Stomach (tissue), 8 donors: ENCODE measurements at regions not wholly inside any gene's neighbourhood (a gene's known extent, or its start where the extent isn't known, plus 50 kb on each side); places are given as distances from the start of the nearest gene placed in this dataset.

Source experiments
- DNase-seq, 2 donors: peaks; one replicate each; pipeline versions ENCODE4 v3.0.0 to v3.0.0-alpha.2; 2013 to 2019
- H3K27ac ChIP-seq, 5 donors: fragments of 200-600 bp in 4 of 5; sonication (generic) in 4 of 5; one replicate each; pipeline ENCODE4 v1.5.1; 2013 to 2019; ENCODE audit warnings: mild to moderate bottlenecking in 1 of 5, moderate library complexity in 1 of 5
- H3K27me3 ChIP-seq, 3 donors: fragments of 200-600 bp; sonication (generic); one replicate each; pipeline ENCODE4 v1.5.1; 2017 to 2019; ENCODE audit warnings: mixed run types in 1 of 3
- H3K36me3 ChIP-seq, 4 donors: fragments of 200-600 bp; sonication (generic); 1 replicate in 3 of 4; 2 replicates in 1 of 4; pipeline ENCODE4 v1.5.1; 2016 to 2019
- H3K4me1 ChIP-seq, 4 donors: fragments of 200-600 bp; sonication (generic); one replicate each; pipeline ENCODE4 v1.5.1; 2016 to 2019
- H3K4me3 ChIP-seq, 4 donors: fragments of 200-600 bp; sonication (generic) in 3 of 4; one replicate each; pipeline ENCODE4 v1.5.1; 2016 to 2019; ENCODE audit warnings: mild to moderate bottlenecking in 1 of 4
- H3K9me3 ChIP-seq, 4 donors: fragments of 200-600 bp; sonication (generic); one replicate each; pipeline ENCODE4 v1.5.1; 2016 to 2019
- EP300 ChIP-seq: sonication (generic); formaldehyde crosslinking; IDR thresholded peaks from one replicate; pipeline ENCODE4 v1.6.1; 2017; ENCODE audit warnings: antibody characterized with exemption
- POLR2A ChIP-seq, 4 donors: fragments of 450-650 bp; IDR thresholded peaks; one replicate each; pipeline ENCODE4 v1.6.1; 2016; ENCODE audit warnings: antibody characterized with exemption in 4 of 4, control low read depth in 2 of 4, mild to moderate bottlenecking in 1 of 4, moderate library complexity in 1 of 4
- POLR2AphosphoS5 ChIP-seq, 3 donors: sonication (generic); formaldehyde crosslinking; IDR thresholded peaks; one replicate each; pipeline ENCODE4 v1.6.1; 2016; ENCODE audit warnings: antibody characterized with exemption in 3 of 3
- WGBS, 5 donors: extraction: QIAGEN DNeasy Blood & Tissue Kit in 3 of 5; methylation state at CpG; one replicate each; pipeline versions ENCODE4 v1.1.5 to v1.1.7; 2013 to 2018; 5-methylcytosine and 5-hydroxymethylcytosine counted together
- intact Hi-C: fragments of 100-400 bp; cut with DNase I; formaldehyde crosslinking; loops from one replicate; pipeline ENCODE4 v1.15.1; 2023; ENCODE audit warnings: low total_unique reads
- TF ChIP-seq, protein P1 (sequence below), 7 experiments: fragments of 450-650 bp in 4 of 7; fragments of 200-600 bp in 3 of 7; sonication (generic) in 3 of 7; IDR thresholded peaks; one replicate each; pipeline ENCODE4 v1.5.1; 2016 to 2019; ENCODE audit warnings: antibody characterized with exemption in 7 of 7, control low read depth in 2 of 7, mild to moderate bottlenecking in 1 of 7
- donor health status: healthy with polysubstance abuse.
- donor health status: Bipolar disorder and iron deficiency.
- donor health status: healthy.

GRCh38 chr6:90648873-90649272 lies 62.0 kb upstream of the MAP3K7 start:
- 83 to 95% (median 88%) methylated on average over 1 of the region's 1 CpG for WGBS, 5 donors
- Histone ChIP-seq H3K27me3 (no peaks in the 10 kb centered on the region), H3K4me1 (no peaks in the 10 kb centered on the region), H3K9me3 (no peaks in the 10 kb centered on the region), H3K4me3 (no peak overlapping the region), H3K36me3 (no peaks in the 10 kb centered on the region), H3K27ac (no peak overlapping the region)
- TF ChIP-seq POLR2AphosphoS5 (IDR thresholded peaks at IDR 0.05) (no peak), POLR2A (IDR thresholded peaks at IDR 0.05) (no peak), EP300 (no peak)
- TF ChIP-seq, protein P1, sequence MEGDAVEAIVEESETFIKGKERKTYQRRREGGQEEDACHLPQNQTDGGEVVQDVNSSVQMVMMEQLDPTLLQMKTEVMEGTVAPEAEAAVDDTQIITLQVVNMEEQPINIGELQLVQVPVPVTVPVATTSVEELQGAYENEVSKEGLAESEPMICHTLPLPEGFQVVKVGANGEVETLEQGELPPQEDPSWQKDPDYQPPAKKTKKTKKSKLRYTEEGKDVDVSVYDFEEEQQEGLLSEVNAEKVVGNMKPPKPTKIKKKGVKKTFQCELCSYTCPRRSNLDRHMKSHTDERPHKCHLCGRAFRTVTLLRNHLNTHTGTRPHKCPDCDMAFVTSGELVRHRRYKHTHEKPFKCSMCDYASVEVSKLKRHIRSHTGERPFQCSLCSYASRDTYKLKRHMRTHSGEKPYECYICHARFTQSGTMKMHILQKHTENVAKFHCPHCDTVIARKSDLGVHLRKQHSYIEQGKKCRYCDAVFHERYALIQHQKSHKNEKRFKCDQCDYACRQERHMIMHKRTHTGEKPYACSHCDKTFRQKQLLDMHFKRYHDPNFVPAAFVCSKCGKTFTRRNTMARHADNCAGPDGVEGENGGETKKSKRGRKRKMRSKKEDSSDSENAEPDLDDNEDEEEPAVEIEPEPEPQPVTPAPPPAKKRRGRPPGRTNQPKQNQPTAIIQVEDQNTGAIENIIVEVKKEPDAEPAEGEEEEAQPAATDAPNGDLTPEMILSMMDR (IDR thresholded peaks at IDR 0.05) = no peak
- DNase-seq = no peak
- intact Hi-C loops = no loop called here

DNA sequence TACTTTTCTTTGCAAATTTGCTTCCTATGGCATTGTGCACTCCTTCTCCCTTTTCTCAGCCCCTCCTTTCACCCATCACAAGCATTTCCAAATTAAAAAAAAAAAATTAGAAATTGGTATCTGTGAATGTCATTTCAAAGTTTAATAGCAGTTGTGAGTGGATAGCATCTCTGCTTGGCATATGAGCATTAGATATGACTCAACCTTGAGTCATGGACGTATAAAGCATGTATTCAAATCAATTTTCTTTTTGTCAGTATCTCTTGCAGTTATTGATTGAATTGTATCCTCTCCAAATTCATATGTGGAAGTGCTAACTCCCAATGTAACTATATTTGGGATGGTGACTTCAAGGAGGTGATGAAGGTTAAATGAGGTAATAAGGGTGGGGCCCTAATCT lies 60.1 kb upstream of the MAP3K7 start:
- TF ChIP-seq POLR2A (IDR thresholded peaks at IDR 0.05) (no peak), POLR2AphosphoS5 (IDR thresholded peaks at IDR 0.05) (no peak), EP300 (no peak)
- TF ChIP-seq, protein P1 (IDR thresholded peaks at IDR 0.05) = no peak
- Histone ChIP-seq H3K4me1 (no peaks in the 10 kb centered on the region), H3K27ac (no peak overlapping the region), H3K27me3 (no peaks in the 10 kb centered on the region), H3K36me3 (no peaks in the 10 kb centered on the region), H3K9me3 (no peaks in the 10 kb centered on the region), H3K4me3 (no peak overlapping the region)
- no peak for DNase-seq
- WGBS, 5 donors = 51 to 72% (median 63%) methylated on average over 1 of the region's 1 CpG
- intact Hi-C loops = no loop called here

- Histone ChIP-seq H3K4me1 (no peaks in the 10 kb centered on the region), H3K36me3 (no peaks in the 10 kb centered on the region), H3K27ac (no peak overlapping the region), H3K27me3 (no peaks in the 10 kb centered on the region), H3K9me3 (no peaks in the 10 kb centered on the region), H3K4me3 (no peak overlapping the region)
- TF ChIP-seq, protein P1 (IDR thresholded peaks at IDR 0.05) = no peak
- no peak for TF ChIP-seq POLR2A (IDR thresholded peaks at IDR 0.05)
- TF ChIP-seq EP300 = no peak
- TF ChIP-seq POLR2AphosphoS5 (IDR thresholded peaks at IDR 0.05) = no peak
- DNase-seq = no peak
- intact Hi-C loops = no loop called here
- 50 to 63% (median 56%) methylated on average over 4 of the region's 4 CpGs for WGBS, 5 donors
These were observed 58.8 kb upstream of the MAP3K7 start for GRCh38 chr6:90645634-90646033.

DNA sequence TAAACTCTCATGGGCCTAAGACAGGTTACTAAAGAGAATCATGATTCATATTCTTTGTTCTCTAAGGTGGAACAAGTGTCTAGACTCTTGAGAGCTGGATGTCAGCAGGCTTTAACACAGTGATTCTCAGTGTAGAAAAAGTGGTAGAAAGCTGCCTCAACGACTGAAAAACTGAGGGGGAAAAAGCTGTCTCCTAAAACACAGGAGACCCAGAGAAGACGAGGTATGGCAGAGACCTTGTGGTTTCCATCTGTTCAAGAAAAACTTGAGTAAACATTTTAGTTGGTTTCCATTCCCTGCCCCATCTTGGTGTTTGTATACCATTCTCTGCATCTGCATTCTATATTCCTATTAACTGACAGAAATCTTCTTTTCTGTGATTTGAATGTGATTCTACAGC lies 57.6 kb upstream of the MAP3K7 start:
- TF ChIP-seq, protein P1 (IDR thresholded peaks at IDR 0.05) = no peak
- TF ChIP-seq POLR2A (IDR thresholded peaks at IDR 0.05) = no peak
- no peak for TF ChIP-seq POLR2AphosphoS5 (IDR thresholded peaks at IDR 0.05)
- TF ChIP-seq EP300 = no peak
- intact Hi-C loops = no loop called here
- WGBS, 5 donors = 40 to 57% (median 48%) methylated on average over 2 of the region's 2 CpGs
- Histone ChIP-seq H3K9me3 (no peaks in the 10 kb centered on the region), H3K4me1 (no peaks in the 10 kb centered on the region), H3K27me3 (no peaks in the 10 kb centered on the region), H3K4me3 (no peak overlapping the region), H3K36me3 (no peaks in the 10 kb centered on the region), H3K27ac (no peak overlapping the region)
- DNase-seq = no peak
